Neural crest cell (in vitro differentiated cells): ENCODE measurements at regions not wholly inside any gene's neighbourhood (a gene's known extent, or its start where the extent isn't known, plus 50 kb on each side); places are given as distances from the start of the nearest gene placed in this dataset.

Source experiments
- DNase-seq: peaks from one replicate; pipeline ENCODE4 v3.0.0; 2021; ENCODE audit warnings: low read depth, mixed read lengths, low spot score
- H3K27ac Mint-ChIP-seq: one replicate; pipeline ENCODE4 v1.8.0; 2021; ENCODE audit warnings: mild to moderate bottlenecking, mixed read lengths; ENCODE audit not compliant: unreplicated experiment
- H3K27me3 Mint-ChIP-seq: 2 replicates; pipeline ENCODE4 v1.8.0; 2021; ENCODE audit warnings: low read depth, mild to moderate bottlenecking, mixed read lengths
- H3K36me3 Mint-ChIP-seq: 2 replicates; pipeline ENCODE4 v1.8.0; 2021; ENCODE audit warnings: low read depth, mild to moderate bottlenecking, mixed read lengths
- H3K4me1 Mint-ChIP-seq: 2 replicates; pipeline ENCODE4 v1.8.0; 2021; ENCODE audit warnings: mixed read lengths
- H3K4me3 Mint-ChIP-seq: one replicate; pipeline ENCODE4 v1.8.0; 2021; ENCODE audit warnings: mild to moderate bottlenecking, mixed read lengths
- H3K9me3 Mint-ChIP-seq: 2 replicates; pipeline ENCODE4 v1.8.0; 2021; ENCODE audit warnings: mixed read lengths
- TF ChIP-seq, protein P1 (sequence below): fragments of 200-600 bp; sonication (generic); conservative IDR thresholded peaks from 2 replicates; pipeline ENCODE4 v1.5.0; 2021; ENCODE audit warnings: antibody characterized with exemption, mild to moderate bottlenecking

DNA sequence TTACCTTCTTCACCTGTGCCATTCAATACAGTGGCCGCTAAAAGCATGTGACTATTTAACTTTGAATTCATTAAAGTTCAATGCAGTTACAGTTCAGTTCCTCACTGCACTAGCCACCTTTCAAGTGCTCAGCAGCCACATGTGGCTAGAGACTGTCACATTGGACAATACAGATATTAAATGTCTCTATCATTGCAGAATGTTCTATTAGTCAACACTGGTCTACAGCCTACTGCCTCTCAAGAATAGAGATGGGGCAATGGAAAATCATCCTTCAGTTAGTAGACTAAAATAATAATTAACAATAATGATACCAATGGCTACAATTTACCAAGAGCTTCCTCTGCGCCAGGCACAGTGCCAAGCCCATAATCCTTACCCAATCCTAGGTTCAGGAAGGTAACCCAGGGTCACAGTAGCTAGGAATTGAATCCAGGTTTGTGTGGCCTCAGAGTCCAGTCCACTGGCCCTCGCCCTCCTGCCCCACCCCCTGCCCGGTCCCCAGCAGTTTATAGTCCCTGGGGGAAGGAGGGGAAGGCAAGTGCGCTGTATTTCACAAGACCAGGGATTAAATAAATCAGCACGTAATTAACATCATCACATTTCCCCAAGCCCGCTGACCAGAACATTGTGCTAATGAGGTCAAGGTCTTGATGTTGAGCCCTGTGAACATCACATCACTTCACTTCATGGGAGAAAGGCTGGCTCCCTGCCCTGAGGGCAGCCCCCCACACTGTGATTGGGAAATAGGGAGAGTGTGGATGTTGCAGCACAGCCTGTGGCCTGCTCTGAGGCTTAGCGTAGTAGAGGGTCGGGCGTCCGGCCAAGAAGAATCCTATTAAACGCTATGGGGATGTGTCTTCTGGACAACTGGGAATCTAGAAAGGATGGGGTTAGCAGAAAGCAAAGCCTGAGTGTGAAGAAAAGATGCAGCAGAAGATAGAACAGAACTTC is 147.2 kb downstream of the VEGFA start:
- H3K27me3 Mint-ChIP-seq: no peaks in the 10 kb centered on the region
- H3K4me3 Mint-ChIP-seq: no peak overlapping the region
- H3K27ac Mint-ChIP-seq: no peak overlapping the region

DNA sequence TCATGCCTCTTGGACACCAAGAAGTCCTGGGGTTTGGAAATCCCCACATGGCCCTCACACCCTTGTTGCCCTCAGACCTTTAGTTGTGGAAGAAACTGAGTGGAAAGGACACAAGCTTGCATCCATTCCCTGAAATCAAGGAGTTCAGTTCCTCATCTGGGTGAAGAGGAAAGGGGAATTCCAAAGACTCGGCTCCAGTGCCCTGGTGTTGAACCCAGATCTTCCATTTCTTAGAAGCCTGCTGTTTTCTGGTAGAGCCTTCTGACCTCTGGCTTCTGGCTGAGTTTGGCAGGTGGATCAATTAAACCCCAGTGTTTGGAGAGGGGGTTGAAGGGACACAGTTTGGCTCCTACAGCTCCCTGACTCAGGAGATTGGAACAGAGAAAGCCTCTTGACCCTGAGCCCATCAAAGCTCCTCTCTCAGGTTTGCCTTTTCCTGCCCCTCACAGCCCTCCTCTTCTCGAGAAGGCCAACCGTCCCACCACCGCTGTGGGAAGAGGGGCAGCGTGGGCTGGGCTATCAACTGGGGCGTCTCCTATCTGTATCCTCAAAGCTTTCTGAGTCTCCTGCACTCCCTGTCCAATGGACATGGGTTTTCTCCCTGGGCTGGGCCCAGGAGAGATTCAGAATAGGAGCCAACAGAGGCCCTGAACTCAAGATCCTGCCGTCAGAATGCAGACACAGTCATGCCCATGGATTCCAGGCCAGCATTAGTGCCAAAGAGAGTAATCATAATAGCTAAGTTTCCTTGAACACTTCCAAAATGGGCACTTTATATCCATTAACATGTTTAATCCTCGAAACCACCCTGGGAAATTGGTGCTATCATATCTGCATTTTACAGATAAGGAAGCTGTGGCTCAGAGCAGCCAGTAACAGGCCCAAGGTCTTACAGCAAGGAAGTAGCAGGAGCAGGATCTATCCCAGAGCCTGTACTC is 146.2 kb downstream of the VEGFA start:
- Mint-ChIP-seq H3K27ac (no peak overlapping the region), H3K36me3 (no peaks in the 10 kb centered on the region), H3K4me1 (peaks cover 7% of the 10 kb centered on the region), H3K9me3 (no peaks in the 10 kb centered on the region), H3K27me3 (no peaks in the 10 kb centered on the region), H3K4me3 (no peak overlapping the region)
- DNase-seq: no peak
- TF ChIP-seq, protein P1, sequence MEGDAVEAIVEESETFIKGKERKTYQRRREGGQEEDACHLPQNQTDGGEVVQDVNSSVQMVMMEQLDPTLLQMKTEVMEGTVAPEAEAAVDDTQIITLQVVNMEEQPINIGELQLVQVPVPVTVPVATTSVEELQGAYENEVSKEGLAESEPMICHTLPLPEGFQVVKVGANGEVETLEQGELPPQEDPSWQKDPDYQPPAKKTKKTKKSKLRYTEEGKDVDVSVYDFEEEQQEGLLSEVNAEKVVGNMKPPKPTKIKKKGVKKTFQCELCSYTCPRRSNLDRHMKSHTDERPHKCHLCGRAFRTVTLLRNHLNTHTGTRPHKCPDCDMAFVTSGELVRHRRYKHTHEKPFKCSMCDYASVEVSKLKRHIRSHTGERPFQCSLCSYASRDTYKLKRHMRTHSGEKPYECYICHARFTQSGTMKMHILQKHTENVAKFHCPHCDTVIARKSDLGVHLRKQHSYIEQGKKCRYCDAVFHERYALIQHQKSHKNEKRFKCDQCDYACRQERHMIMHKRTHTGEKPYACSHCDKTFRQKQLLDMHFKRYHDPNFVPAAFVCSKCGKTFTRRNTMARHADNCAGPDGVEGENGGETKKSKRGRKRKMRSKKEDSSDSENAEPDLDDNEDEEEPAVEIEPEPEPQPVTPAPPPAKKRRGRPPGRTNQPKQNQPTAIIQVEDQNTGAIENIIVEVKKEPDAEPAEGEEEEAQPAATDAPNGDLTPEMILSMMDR: no peak

More for the DNA sequence above, 147.2 kb downstream of the VEGFA start:
- H3K9me3 Mint-ChIP-seq: no peaks in the 10 kb centered on the region
- TF ChIP-seq, protein P1: no peak
- DNase-seq: no peak
- H3K36me3 Mint-ChIP-seq: no peaks in the 10 kb centered on the region
- H3K4me1 Mint-ChIP-seq: no peaks in the 10 kb centered on the region

DNA sequence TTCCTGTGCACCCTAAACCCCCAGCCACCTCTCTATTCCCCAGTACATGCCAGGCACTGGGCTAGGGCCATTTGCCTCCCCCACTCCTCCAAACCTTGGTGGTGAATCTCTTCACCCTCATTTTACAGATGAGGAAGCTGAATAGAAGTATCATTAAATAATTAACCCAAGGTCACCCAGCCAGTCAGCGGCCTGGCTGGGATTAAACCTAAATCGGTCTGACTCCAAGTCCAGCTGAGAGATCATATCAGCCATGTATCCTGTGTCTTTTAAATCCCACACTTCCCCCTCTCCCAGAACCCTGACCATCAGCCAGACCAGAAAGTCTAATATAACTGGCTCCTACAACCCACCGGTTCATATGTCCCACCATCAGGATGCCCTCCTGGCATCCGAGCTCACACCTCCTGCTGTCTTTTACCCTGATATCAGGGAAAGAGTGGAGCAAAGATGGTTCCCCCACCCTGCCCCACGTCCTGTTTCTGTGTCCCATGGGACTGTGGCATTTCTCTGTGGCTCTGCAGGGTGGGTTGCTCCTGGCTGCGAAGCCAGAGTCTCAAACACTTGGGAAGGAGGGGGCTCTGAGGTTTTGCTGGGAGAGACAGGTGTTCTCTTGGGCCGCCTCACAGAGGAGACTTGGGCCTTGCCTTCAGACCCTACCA is 145.3 kb downstream of the VEGFA start:
- Mint-ChIP-seq H3K27ac (no peak overlapping the region), H3K4me3 (no peak overlapping the region), H3K9me3 (no peaks in the 10 kb centered on the region), H3K27me3 (no peaks in the 10 kb centered on the region), H3K4me1 (peaks cover 8% of the 10 kb centered on the region), H3K36me3 (no peaks in the 10 kb centered on the region)
- no peak for DNase-seq
- TF ChIP-seq, protein P1: no peak

DNA sequence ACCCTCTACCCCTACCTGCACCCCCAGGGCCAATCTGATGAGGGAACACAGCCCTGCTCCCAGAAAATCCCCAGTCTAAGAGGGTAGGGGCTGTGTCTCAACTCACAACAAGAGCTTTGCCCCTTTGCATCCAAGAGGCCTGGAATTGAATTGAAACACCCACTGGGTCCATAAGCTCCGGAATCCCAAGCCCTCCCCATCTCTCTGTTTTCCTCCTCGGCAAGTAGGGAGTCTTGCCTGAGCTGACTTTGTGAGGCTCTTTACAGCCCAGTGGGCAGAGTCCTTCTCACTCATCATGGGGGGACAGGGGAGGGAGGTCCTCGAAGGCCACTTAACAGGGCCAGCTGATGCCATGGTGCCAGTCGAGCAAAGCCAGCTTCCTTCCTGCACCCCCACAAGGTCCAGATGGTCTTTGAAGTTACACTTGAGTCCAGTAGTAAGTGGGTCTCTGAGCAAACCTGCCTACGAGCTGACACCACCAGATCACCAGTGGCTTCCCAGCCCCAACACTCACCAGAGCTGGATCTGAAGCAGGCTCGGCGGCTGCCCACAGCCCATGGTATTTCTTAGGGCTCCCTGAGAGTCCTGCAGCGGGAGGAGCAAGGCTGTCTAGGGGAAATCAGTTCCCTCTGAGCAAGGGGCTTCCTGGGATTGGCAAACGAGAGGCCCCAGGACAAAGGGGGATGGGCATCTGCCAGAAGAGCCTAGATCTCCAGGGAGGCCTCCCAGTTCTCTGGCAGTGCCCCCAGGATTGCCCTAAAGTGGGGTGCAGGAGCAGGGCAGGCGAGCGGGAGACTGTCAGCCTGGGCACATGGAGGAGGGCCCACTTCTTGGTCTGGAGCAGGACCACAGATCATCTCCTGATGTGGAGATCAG is 144.5 kb downstream of the VEGFA start:
- no peaks in the 10 kb centered on the region for H3K36me3 Mint-ChIP-seq
- no peaks in the 10 kb centered on the region for H3K27me3 Mint-ChIP-seq
- H3K9me3 Mint-ChIP-seq: no peaks in the 10 kb centered on the region
- TF ChIP-seq, protein P1: no peak
- no peak overlapping the region for H3K4me3 Mint-ChIP-seq
- H3K4me1 Mint-ChIP-seq: peaks cover 8% of the 10 kb centered on the region
- peak overlapping the region; percentile 48 for H3K27ac Mint-ChIP-seq
- no peak for DNase-seq
